Left kidney (tissue), 1 donor: ENCODE measurements at regions not wholly inside any gene's neighbourhood (a gene's known extent, or its start where the extent isn't known, plus 50 kb on each side); places are given as distances from the start of the nearest gene placed in this dataset.
"Not testable (repeated sequence)": the region's sequence is repeated elsewhere in the genome, so short reads cannot be mapped to it uniquely, and the experiment has no call there.

Experiments
- DNase-seq: peaks from one replicate; pipeline ENCODE4 v3.0.0-alpha.2; 2013

GRCh38 chr20:4635781-4636180 lies 50.5 kb upstream of the PRNP start:
- no peak for DNase-seq

GRCh38 chr20:4635342-4635741 lies 50.9 kb upstream of the PRNP start:
- DNase-seq: no peak

- DNase-seq: no peak
These were observed 52.5 kb upstream of the PRNP start for GRCh38 chr20:4633780-4634179.

- no peak for DNase-seq
These were observed 52.9 kb upstream of the PRNP start for GRCh38 chr20:4633379-4633778.

GRCh38 chr20:4632876-4633275 lies 53.4 kb upstream of the PRNP start:
- DNase-seq: no peak

- DNase-seq: no peak
These were observed 60.0 kb upstream of the PRNP start for GRCh38 chr20:4626228-4626627.

- DNase-seq: no peak
These were observed 60.6 kb upstream of the PRNP start for GRCh38 chr20:4625687-4626086.

- DNase-seq: not testable (repeated sequence)
These were observed 61.5 kb upstream of the PRNP start for GRCh38 chr20:4624675-4625336.

- not testable (repeated sequence) for DNase-seq
These were observed 67.1 kb upstream of the PRNP start for GRCh38 chr20:4619144-4619543.

GRCh38 chr20:4617484-4617883 lies 68.8 kb upstream of the PRNP start:
- DNase-seq: no peak

GRCh38 chr20:4617019-4617418 lies 69.2 kb upstream of the PRNP start:
- no peak for DNase-seq

GRCh38 chr20:4613718-4614620 lies 72.3 kb upstream of the PRNP start:
- DNase-seq: no peak

GRCh38 chr20:4613184-4613583 lies 73.1 kb upstream of the PRNP start:
- DNase-seq: no peak

GRCh38 chr20:4610871-4611270 lies 75.4 kb upstream of the PRNP start:
- no peak for DNase-seq

GRCh38 chr20:4609511-4609910 lies 76.7 kb upstream of the PRNP start:
- DNase-seq: no peak

- no peak for DNase-seq
These were observed 77.4 kb upstream of the PRNP start for GRCh38 chr20:4608861-4609260.

GRCh38 chr20:4607287-4607713 lies 79.0 kb upstream of the PRNP start:
- DNase-seq: peak; percentile 65

- DNase-seq: no peak
These were observed 80.2 kb upstream of the PRNP start for GRCh38 chr20:4606051-4606450.

- DNase-seq: no peak
These were observed 81.1 kb upstream of the PRNP start for GRCh38 chr20:4605166-4605565.

- no peak for DNase-seq
These were observed 81.7 kb upstream of the PRNP start for GRCh38 chr20:4604580-4604979.

GRCh38 chr20:4603724-4604123 lies 82.5 kb upstream of the PRNP start:
- no peak for DNase-seq

GRCh38 chr20:4602297-4602631 lies 84.0 kb upstream of the PRNP start:
- no peak for DNase-seq

- no peak for DNase-seq
These were observed 84.5 kb upstream of the PRNP start for GRCh38 chr20:4601630-4602296.
